NCI-H187 treated with DMSO at 0.1 percent for 48 hours (cell line): ENCODE measurements at regions not wholly inside any gene's neighbourhood (a gene's known extent, or its start where the extent isn't known, plus 50 kb on each side); places are given as distances from the start of the nearest gene placed in this dataset.

Experiments
- DNase-seq: peaks from one replicate; lab custom pipeline; 2025; lab: John Stamatoyannopoulos, UW

DNA sequence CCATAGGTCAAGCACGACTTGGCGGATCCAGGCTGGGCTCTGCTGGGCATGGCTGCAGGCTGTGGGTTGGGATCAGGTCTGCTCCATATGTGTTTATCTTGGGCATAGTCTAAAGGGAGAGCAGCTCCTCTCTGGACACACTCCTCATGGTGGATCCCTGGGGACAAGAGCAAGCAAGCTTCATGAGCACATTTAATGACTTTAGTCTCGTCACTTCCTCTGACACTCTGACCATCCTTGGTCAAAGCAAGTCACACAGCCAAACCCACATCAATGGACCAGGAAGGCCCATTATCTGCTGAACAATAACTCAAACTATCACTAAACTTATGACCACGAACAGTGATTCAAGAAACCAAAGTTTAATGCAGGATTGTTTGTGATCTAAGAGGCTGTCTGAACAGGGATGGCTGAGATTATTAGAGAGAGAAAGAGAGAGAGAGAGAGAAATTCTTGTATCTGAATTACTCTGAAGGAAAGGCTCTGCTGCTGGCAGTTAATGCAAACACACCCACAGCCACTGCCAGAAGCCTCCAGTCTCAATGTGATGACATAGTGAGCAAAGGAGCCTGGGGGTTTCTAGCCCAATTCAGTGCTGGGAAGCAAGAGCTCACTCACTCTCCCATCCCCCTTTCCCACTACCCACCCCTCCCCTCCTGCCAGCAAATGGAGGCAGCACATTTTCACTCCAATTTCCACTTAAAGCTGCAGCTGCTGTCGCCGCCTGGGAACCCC is 490.2 kb upstream of the SULF2 start:
- peak; percentile 76 for DNase-seq

- DNase-seq = no peak
These were observed 488.6 kb upstream of the SULF2 start for GRCh38 chr20:48273843-48274242.

DNA sequence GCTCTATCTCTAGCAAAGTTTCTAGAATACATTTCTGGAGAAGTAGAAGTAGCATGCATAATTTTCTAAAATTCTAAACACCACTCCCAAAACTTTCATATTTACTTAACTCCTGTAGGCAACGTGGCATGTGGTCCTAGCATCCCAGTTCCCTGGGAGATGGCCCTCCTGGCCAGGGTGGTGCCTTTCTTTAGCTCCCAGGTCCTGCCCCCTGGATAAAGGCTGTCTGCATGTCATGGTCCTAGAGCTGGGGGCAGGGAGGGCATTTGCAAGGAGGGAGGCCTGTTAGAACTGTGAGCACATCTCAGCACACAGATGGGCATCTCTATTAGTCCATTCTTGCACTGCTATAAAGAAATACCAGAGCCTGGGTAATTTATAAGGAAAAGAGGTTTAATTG is 485.6 kb upstream of the SULF2 start:
- no peak for DNase-seq

DNA sequence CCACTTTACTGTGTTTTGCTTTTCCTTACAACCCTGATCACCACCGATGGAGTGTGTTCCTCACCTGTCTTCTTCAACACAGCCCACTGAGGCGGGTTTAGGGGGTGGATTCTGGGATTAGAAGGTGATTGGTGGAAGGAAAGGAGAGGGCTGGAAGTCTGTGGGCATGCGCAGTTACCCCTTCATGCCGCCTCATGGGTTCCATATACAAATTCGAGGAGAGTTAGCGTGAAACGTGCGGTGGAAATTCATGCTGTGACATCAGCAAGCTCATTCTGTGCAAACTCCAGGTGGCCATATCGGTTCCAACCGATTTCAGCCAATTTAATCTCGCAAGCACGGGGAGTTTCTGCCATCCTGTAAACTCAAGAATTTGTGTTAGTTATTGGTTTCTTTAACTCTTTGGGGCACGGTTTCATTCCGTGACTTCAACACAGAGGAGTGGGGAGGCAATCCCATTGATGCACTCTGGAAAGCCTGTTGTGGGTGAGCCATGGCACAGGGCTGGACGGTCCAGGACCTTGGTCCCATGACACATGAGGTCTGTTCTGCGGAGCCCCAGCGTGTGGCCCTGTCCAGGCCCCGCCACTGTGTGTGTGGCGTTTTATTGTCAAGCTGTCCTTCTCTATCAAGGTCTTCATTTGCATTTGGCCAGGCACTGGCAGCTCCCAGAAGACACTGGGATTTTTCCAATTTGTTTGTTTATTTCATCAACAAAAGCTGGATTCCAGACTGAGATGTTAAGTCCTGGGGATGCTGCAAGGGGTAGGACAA is 482.8 kb upstream of the SULF2 start:
- DNase-seq = no peak

- no peak for DNase-seq
These were observed 481.3 kb upstream of the SULF2 start for GRCh38 chr20:48266571-48266970.

- no peak for DNase-seq
These were observed 480.5 kb upstream of the SULF2 start for GRCh38 chr20:48265791-48266190.

DNA sequence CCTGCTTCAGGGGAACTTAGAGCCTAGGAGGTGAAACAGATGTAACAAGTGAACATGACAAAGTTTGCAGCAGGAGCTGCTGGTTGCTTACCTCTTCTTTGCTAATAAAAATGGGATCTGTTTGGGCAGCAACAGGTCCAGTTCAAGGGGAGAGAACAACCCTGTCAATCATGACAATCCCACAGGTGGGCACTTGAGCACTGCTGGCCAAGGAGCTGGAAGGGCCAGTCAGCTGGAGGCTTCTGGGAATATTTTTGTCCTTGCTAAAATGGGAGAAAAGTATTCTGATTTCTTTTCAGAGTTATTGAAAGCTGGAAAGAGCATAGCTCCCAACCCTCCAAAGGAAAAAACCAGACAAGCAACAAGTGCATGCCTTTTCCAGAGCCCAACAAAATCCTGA is 477.7 kb upstream of the SULF2 start:
- DNase-seq = no peak

- no peak for DNase-seq
These were observed 477.2 kb upstream of the SULF2 start for GRCh38 chr20:48262466-48262865.

GRCh38 chr20:48261398-48261910 is 476.2 kb upstream of the SULF2 start:
- no peak for DNase-seq

DNA sequence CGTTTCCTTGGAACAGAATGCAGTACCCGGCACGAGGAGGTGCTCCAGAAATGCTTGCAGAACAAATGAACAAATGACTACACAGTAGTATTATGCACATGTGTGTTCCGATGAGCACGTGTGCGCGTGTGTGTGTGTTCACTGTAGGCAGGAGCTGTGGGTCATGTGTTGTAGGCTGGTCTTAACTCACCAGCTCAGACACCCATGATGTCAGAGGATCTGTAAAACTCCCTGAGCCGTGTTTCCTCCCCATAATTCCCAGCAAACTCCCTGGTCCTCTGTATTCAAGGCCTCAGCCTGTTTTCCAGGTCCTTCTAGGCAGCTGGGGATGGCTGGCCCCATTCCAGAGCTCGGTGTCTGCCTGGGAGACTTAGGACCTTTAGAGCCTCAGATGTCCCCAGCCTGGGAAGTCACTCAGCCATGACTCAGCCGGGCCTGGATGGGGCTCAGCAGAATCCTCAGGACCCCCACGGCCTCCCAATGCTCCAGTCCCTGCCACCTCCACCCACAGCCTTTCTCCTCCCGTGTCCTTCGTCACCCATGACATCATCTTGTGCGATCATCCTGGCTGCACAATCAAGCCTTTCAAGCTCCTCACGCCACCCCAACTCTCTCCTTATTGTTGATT is 475.0 kb upstream of the SULF2 start:
- no peak for DNase-seq

GRCh38 chr20:48259456-48259855 is 474.2 kb upstream of the SULF2 start:
- DNase-seq = no peak

- DNase-seq = no peak
These were observed 472.6 kb upstream of the SULF2 start for GRCh38 chr20:48257833-48258232.

GRCh38 chr20:48247961-48248360 is 462.7 kb upstream of the SULF2 start:
- no peak for DNase-seq

- no peak for DNase-seq
These were observed 460.9 kb upstream of the SULF2 start for GRCh38 chr20:48246061-48246790.

GRCh38 chr20:48242623-48243022 is 457.3 kb upstream of the SULF2 start:
- no peak for DNase-seq

DNA sequence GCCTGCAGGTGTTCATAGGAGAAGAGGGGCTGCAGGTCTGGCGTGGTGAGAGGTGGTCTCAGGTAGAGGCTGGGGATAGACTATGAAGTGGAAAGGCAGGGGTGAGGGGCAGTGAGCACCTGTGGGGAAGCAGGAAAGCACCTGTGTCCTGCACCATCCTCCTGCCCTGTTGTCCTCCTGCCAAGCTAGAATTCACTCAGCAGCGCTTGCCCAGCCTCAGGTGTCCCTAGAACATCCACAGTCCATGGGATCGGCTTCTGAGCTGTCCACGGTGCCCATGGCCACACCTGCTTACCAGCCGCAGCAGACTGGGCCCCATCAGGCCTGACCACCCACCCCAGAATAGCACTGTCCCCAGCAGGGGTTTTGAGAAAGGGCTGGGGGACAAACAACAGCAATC is 456.2 kb upstream of the SULF2 start:
- DNase-seq = no peak

GRCh38 chr20:48238781-48239180 is 453.5 kb upstream of the SULF2 start:
- DNase-seq = no peak

GRCh38 chr20:48238326-48238725 is 453.0 kb upstream of the SULF2 start:
- no peak for DNase-seq

- DNase-seq = no peak
These were observed 451.0 kb upstream of the SULF2 start for GRCh38 chr20:48236000-48236970.

DNA sequence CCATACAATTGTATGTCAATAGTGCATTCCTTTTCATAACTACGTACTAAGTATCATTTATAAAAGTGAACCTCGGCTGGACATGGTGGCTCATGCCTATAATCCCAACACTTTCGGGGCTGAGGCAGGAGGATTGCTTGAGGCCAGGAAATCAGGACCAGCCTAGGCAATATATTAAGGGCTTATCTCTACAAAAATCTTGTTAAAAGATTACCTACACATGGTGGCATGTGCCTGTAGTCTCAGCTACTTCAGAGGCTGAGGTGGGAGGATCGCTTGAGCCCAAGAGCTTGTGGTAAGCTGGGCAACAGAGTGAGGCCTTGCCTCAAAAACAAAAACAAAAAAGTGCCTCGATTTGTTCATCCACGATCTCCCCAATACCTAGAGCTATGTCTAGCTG is 449.7 kb upstream of the SULF2 start:
- DNase-seq = no peak
